Upper lobe of left lung (tissue), 6 donors: ENCODE measurements at regions not wholly inside any gene's neighbourhood (a gene's known extent, or its start where the extent isn't known, plus 50 kb on each side); places are given as distances from the start of the nearest gene placed in this dataset.
"Not testable (repeated sequence)": the region's sequence is repeated elsewhere in the genome, so short reads cannot be mapped to it uniquely, and the experiment has no call there.

Source experiments
- ATAC-seq, 2 donors: fragments of 200-7000 bp; cut with Tn5 transposase; one replicate each; pipeline ENCODE4 v1.9.1; 2022; ENCODE audit warnings: mild to moderate bottlenecking in 2 of 2, moderate library complexity in 2 of 2; ENCODE audit not compliant: low FRiP score in 2 of 2
- DNase-seq, 2 donors: peaks; one replicate each; pipeline ENCODE4 v3.0.0-alpha.2; 2019 to 2020
- H3K27ac ChIP-seq, 4 donors: fragments of 200-600 bp; sonication (generic); one replicate each; pipeline ENCODE4 v1.5.1; 2016 to 2019
- H3K27me3 ChIP-seq, 4 donors: fragments of 200-600 bp; sonication (generic); one replicate each; pipeline ENCODE4 v1.5.1; 2017 to 2019
- H3K36me3 ChIP-seq, 4 donors: fragments of 200-600 bp; sonication (generic); one replicate each; pipeline ENCODE4 v1.5.1; 2016 to 2019
- H3K4me1 ChIP-seq, 4 donors: fragments of 200-600 bp; sonication (generic); one replicate each; pipeline ENCODE4 v1.5.1; 2018 to 2019
- H3K4me3 ChIP-seq, 4 donors: fragments of 200-600 bp; sonication (generic); one replicate each; pipeline ENCODE4 v1.5.1; 2017 to 2019; ENCODE audit warnings: mild to moderate bottlenecking in 2 of 4, moderate library complexity in 1 of 4
- H3K9me3 ChIP-seq, 4 donors: fragments of 200-600 bp; sonication (generic); one replicate each; pipeline ENCODE4 v1.5.1; 2018 to 2019
- CTCF ChIP-seq, 6 experiments: fragments of 450-650 bp in 4 of 6; fragments of 200-600 bp in 2 of 6; sonication (generic) in 2 of 6; IDR thresholded peaks; one replicate each; pipeline ENCODE4 v1.5.1; 2016 to 2019; ENCODE audit warnings: antibody characterized with exemption in 6 of 6
- EP300 ChIP-seq, 4 donors: sonication (generic); formaldehyde crosslinking; IDR thresholded peaks; one replicate each; pipeline ENCODE4 v1.5.1; 2017; ENCODE audit warnings: antibody characterized with exemption in 4 of 4, control low read depth in 2 of 4
- POLR2A ChIP-seq, 4 donors: fragments of 450-650 bp; IDR thresholded peaks; one replicate each; pipeline ENCODE4 v1.5.1; 2016 to 2017; ENCODE audit warnings: antibody characterized with exemption in 4 of 4, mild to moderate bottlenecking in 2 of 4
- POLR2AphosphoS5 ChIP-seq, 2 donors: sonication (generic); formaldehyde crosslinking; IDR thresholded peaks; one replicate each; pipeline ENCODE4 v1.5.1; 2017; ENCODE audit warnings: antibody characterized with exemption in 2 of 2
- WGBS, 2 donors: methylation state at CpG; one replicate each; pipeline ENCODE4 v1.1.5; 2017 to 2018; 5-methylcytosine and 5-hydroxymethylcytosine counted together
- donor health status: DM: no; HTN: no; CAD: no; lungs with moderate emphysema.
- donor health status: DM: no; HTN: yes; CAD: no; lungs with severe emphysema.

- no peak for TF ChIP-seq POLR2AphosphoS5 (IDR thresholded peaks at IDR 0.05)
- no peak for TF ChIP-seq CTCF (IDR thresholded peaks at IDR 0.05)
- no peak for TF ChIP-seq EP300 (IDR thresholded peaks at IDR 0.05)
- TF ChIP-seq POLR2A (IDR thresholded peaks at IDR 0.05) = no peak
- no peak for DNase-seq
- no peak for ATAC-seq
Measured at GRCh38 chr9:17888066-17888465, 309.2 kb downstream of the SH3GL2 start.

GRCh38 chr9:17888964-17889363 lies 310.1 kb downstream of the SH3GL2 start:
- H3K27me3 ChIP-seq, H3K36me3 ChIP-seq, H3K4me1 ChIP-seq, DNase-seq, H3K27ac ChIP-seq, H3K9me3 ChIP-seq, ATAC-seq, H3K4me3 ChIP-seq: not testable (repeated sequence)
- 54 to 62% methylated on average over 1 of the region's 1 CpG for WGBS, 2 donors

More at GRCh38 chr9:17888066-17888465, 309.2 kb downstream of the SH3GL2 start:
- Histone ChIP-seq H3K4me3 (no peak overlapping the region), H3K9me3 (no peaks in the 10 kb centered on the region), H3K4me1 (no peaks in the 10 kb centered on the region), H3K27ac (no peak overlapping the region), H3K36me3 (no peaks in the 10 kb centered on the region), H3K27me3 (no peaks in the 10 kb centered on the region)
- WGBS, 2 donors = 73 to 84% methylated on average over 4 of the region's 4 CpGs

GRCh38 chr9:17894501-17895160 lies 315.8 kb downstream of the SH3GL2 start:
- 39 to 47% methylated on average over 4 of the region's 4 CpGs for WGBS, 2 donors
- H3K27ac ChIP-seq = no peak overlapping the region
- H3K9me3 ChIP-seq = no peaks in the 10 kb centered on the region
- no peak for TF ChIP-seq POLR2A (IDR thresholded peaks at IDR 0.05)
- no peak for TF ChIP-seq CTCF (IDR thresholded peaks at IDR 0.05)
- no peak for TF ChIP-seq POLR2AphosphoS5 (IDR thresholded peaks at IDR 0.05)
- TF ChIP-seq EP300 (IDR thresholded peaks at IDR 0.05) = no peak
- no peak overlapping the region for H3K4me3 ChIP-seq
- no peaks in the 10 kb centered on the region for H3K36me3 ChIP-seq
- DNase-seq (no peak), ATAC-seq (no peak)
- H3K27me3 ChIP-seq = no peaks in the 10 kb centered on the region
- no peaks in the 10 kb centered on the region for H3K4me1 ChIP-seq

GRCh38 chr9:17900606-17901005 lies 321.7 kb downstream of the SH3GL2 start:
- H3K36me3 ChIP-seq = no peaks in the 10 kb centered on the region
- H3K4me3 ChIP-seq = no peak overlapping the region
- no peak overlapping the region for H3K27ac ChIP-seq
- H3K4me1 ChIP-seq = no peaks in the 10 kb centered on the region
- 65 to 79% methylated on average over 7 of the region's 7 CpGs for WGBS, 2 donors
- no peaks in the 10 kb centered on the region for H3K9me3 ChIP-seq
- TF ChIP-seq EP300 (IDR thresholded peaks at IDR 0.05) (no peak), POLR2AphosphoS5 (IDR thresholded peaks at IDR 0.05) (no peak)
- no peaks in the 10 kb centered on the region for H3K27me3 ChIP-seq
- DNase-seq (no peak), ATAC-seq (no peak)

- no peaks in the 10 kb centered on the region for H3K9me3 ChIP-seq
- H3K4me1 ChIP-seq = peaks cover 0 to 7% (median 3%) of the 10 kb centered on the region in 4 donors
- no peak overlapping the region for H3K27ac ChIP-seq
- DNase-seq = no peak
- peaks cover 0 to 10% (median 5%) of the 10 kb centered on the region in 4 donors for H3K27me3 ChIP-seq
- no peaks in the 10 kb centered on the region for H3K36me3 ChIP-seq
- 30 to 39% methylated on average over 9 of the region's 9 CpGs for WGBS, 2 donors
- H3K4me3 ChIP-seq = no peak overlapping the region
- TF ChIP-seq CTCF (IDR thresholded peaks at IDR 0.05) (no peak), POLR2AphosphoS5 (IDR thresholded peaks at IDR 0.05) (no peak), POLR2A (IDR thresholded peaks at IDR 0.05) (no peak), EP300 (IDR thresholded peaks at IDR 0.05) (no peak)
- no peak for ATAC-seq
Measured at GRCh38 chr9:17905366-17905765, 326.5 kb downstream of the SH3GL2 start.

GRCh38 chr9:17905781-17906175 lies 326.9 kb downstream of the SH3GL2 start:
- H3K4me3 ChIP-seq = peak overlapping the region in 3 of 4 donors; percentile 10 to 33 (median 29)

More at GRCh38 chr9:17905781-17906175, 326.9 kb downstream of the SH3GL2 start:
- H3K27ac ChIP-seq = no peak overlapping the region
- no peaks in the 10 kb centered on the region for H3K36me3 ChIP-seq
- peaks cover 0 to 10% (median 5%) of the 10 kb centered on the region in 4 donors for H3K27me3 ChIP-seq
- no peak for TF ChIP-seq CTCF (IDR thresholded peaks at IDR 0.05)
- TF ChIP-seq POLR2A (IDR thresholded peaks at IDR 0.05) = no peak
- TF ChIP-seq EP300 (IDR thresholded peaks at IDR 0.05) = no peak
- no peak for TF ChIP-seq POLR2AphosphoS5 (IDR thresholded peaks at IDR 0.05)
- DNase-seq = peak in 1 of 2 donors; percentile 17
- ATAC-seq = no peak
- H3K4me1 ChIP-seq = peaks cover 0 to 7% (median 3%) of the 10 kb centered on the region in 4 donors
- WGBS, 2 donors = 2 to 9% methylated on average over 5 to 16 of the region's 16 CpGs
- no peaks in the 10 kb centered on the region for H3K9me3 ChIP-seq
